ENCODE measurements at regions not wholly inside any gene's neighbourhood (a gene's known extent, or its start where the extent isn't known, plus 50 kb on each side); places are given as distances from the start of the nearest gene placed in this dataset.

DNA sequence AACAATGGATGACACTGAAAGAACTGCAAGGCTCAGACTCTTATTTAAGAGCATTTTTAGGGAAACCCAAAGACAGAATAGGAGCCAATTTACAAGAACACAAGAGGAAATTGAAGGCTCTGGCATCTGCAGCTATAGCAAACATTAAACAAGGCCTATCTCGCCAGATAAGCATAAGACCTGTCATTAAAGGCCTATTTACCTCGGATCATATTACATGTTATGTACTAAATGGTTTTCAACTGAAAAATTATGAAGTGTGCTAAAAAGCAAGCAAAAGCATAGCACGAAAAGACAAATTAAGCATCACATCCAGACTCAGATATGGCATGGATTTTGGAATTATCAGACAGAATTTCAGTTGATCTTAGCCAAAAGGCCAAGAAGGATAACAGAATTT is 617.1 kb downstream of the SQOR start:
- Histone ChIP-seq H3K4me1 (ENCODE audit: insufficient read depth, low read length) (no peaks in the 10 kb centered on the region), H3K4me3 (ENCODE audit: low read length) (no peak overlapping the region), H3K36me3 (ENCODE audit: insufficient read depth, low read length) (no peaks in the 10 kb centered on the region), H3K9me3 (ENCODE audit: control insufficient read depth in 1 of 2, insufficient read depth in 1 of 2, low read length in 2 of 2) (no peaks in the 10 kb centered on the region), H3K27ac (ENCODE audit: low read depth in 1 of 2, low read length in 2 of 2) (no peak overlapping the region), H3K27me3 (ENCODE audit: control insufficient read depth in 1 of 2, insufficient read depth in 2 of 2, low read length in 2 of 2) (no peaks in the 10 kb centered on the region)
- CTCF ChIA-PET: no interaction called here
- DNase-seq: no peak
- Mint-ChIP-seq H3K27ac (no peak overlapping the region), H3K4me1 (ENCODE audit: low read depth) (no peaks in the 10 kb centered on the region), H3K27me3 (no peaks in the 10 kb centered on the region), H3K4me3 (no peak overlapping the region), H3K9me3 (peaks cover 2% of the 10 kb centered on the region), H3K36me3 (ENCODE audit: low read depth) (no peaks in the 10 kb centered on the region)
- intact Hi-C loops (cut with DNase I, micrococcal nuclease): no loop called here
- no peak for ATAC-seq (ENCODE audit: poor library complexity)
- POLR2A ChIA-PET: no interaction called here
- TF ChIP-seq, protein P1, sequence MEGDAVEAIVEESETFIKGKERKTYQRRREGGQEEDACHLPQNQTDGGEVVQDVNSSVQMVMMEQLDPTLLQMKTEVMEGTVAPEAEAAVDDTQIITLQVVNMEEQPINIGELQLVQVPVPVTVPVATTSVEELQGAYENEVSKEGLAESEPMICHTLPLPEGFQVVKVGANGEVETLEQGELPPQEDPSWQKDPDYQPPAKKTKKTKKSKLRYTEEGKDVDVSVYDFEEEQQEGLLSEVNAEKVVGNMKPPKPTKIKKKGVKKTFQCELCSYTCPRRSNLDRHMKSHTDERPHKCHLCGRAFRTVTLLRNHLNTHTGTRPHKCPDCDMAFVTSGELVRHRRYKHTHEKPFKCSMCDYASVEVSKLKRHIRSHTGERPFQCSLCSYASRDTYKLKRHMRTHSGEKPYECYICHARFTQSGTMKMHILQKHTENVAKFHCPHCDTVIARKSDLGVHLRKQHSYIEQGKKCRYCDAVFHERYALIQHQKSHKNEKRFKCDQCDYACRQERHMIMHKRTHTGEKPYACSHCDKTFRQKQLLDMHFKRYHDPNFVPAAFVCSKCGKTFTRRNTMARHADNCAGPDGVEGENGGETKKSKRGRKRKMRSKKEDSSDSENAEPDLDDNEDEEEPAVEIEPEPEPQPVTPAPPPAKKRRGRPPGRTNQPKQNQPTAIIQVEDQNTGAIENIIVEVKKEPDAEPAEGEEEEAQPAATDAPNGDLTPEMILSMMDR (IDR thresholded peaks at IDR 0.05): no peak

DNA sequence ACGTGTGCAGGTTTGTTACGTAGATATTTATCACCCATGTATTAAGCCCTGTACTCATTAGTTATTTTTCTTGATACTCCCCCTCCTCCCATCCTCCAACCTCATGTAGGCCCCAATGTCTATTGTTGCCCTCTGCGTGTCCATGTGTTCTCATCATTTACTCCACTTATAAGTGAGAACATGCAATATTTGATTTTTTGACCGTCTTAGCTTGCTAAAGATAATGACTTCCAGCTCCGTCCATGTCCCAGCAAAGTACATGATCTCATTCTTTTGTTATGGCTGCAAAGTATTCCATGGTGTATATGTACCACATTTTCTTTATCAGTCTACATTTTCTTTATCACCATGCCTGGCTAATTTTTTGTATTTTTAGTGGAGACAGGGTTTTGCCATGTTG is 623.2 kb downstream of the SQOR start:
- ATAC-seq (ENCODE audit: poor library complexity) (no peak), DNase-seq (no peak)
- Histone ChIP-seq H3K4me1 (ENCODE audit: insufficient read depth, low read length) (no peaks in the 10 kb centered on the region), H3K27ac (ENCODE audit: low read depth in 1 of 2, low read length in 2 of 2) (no peak overlapping the region), H3K36me3 (ENCODE audit: insufficient read depth, low read length) (no peaks in the 10 kb centered on the region), H3K27me3 (ENCODE audit: control insufficient read depth in 1 of 2, insufficient read depth in 2 of 2, low read length in 2 of 2) (no peaks in the 10 kb centered on the region), H3K9me3 (ENCODE audit: control insufficient read depth in 1 of 2, insufficient read depth in 1 of 2, low read length in 2 of 2) (peaks cover 0 to 19% of the 10 kb centered on the region in 2 experiments), H3K4me3 (ENCODE audit: low read length) (no peak overlapping the region)
- Mint-ChIP-seq H3K36me3 (ENCODE audit: low read depth) (no peaks in the 10 kb centered on the region), H3K27ac (no peak overlapping the region), H3K4me1 (ENCODE audit: low read depth) (no peaks in the 10 kb centered on the region), H3K27me3 (no peaks in the 10 kb centered on the region), H3K9me3 (peaks cover 3% of the 10 kb centered on the region), H3K4me3 (no peak overlapping the region)
- TF ChIP-seq, protein P1 (IDR thresholded peaks at IDR 0.05): no peak
- ChIA-PET POLR2A (no interaction called here), CTCF (no interaction called here)
- intact Hi-C loops (cut with DNase I, micrococcal nuclease): no loop called here

DNA sequence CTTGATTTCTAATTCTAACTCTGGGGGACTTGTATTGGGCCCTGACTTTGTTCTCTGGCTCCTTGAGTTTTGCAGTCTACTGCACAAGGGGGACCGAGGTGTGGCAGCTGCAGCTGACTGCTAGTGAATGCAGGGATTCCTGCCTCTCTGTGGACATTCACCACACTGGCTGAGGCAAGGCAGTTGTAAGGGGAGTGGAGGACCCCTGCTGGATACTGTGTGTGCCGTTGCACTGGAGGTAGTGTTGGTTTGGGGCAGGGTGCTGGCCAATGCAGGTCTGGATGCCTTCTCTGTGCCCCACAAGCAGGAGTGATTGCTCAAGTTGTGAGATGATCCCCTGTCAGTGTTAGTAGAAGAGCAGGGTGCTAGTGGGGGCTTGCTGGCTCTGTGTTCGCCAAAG is 626.1 kb downstream of the SQOR start:
- Mint-ChIP-seq H3K4me1 (ENCODE audit: low read depth) (no peaks in the 10 kb centered on the region), H3K27me3 (no peaks in the 10 kb centered on the region), H3K27ac (no peak overlapping the region), H3K9me3 (peaks cover 3% of the 10 kb centered on the region), H3K36me3 (ENCODE audit: low read depth) (no peaks in the 10 kb centered on the region), H3K4me3 (no peak overlapping the region)
- TF ChIP-seq, protein P1 (IDR thresholded peaks at IDR 0.05): no peak
- ChIA-PET CTCF (no interaction called here), POLR2A (no interaction called here)
- Histone ChIP-seq H3K36me3 (ENCODE audit: insufficient read depth, low read length) (no peaks in the 10 kb centered on the region), H3K27ac (ENCODE audit: low read depth in 1 of 2, low read length in 2 of 2) (no peak overlapping the region), H3K4me1 (ENCODE audit: insufficient read depth, low read length) (no peaks in the 10 kb centered on the region), H3K9me3 (ENCODE audit: control insufficient read depth in 1 of 2, insufficient read depth in 1 of 2, low read length in 2 of 2) (peaks cover 0 to 23% of the 10 kb centered on the region in 2 experiments), H3K27me3 (ENCODE audit: control insufficient read depth in 1 of 2, insufficient read depth in 2 of 2, low read length in 2 of 2) (no peaks in the 10 kb centered on the region), H3K4me3 (ENCODE audit: low read length) (no peak overlapping the region)
- intact Hi-C loops (cut with DNase I, micrococcal nuclease): no loop called here
- DNase-seq (no peak), ATAC-seq (ENCODE audit: poor library complexity) (no peak)

All from CD4-positive, alpha-beta T cell (primary cell).